Neural crest cell (in vitro differentiated cells): ENCODE measurements at regions not wholly inside any gene's neighbourhood (a gene's known extent, or its start where the extent isn't known, plus 50 kb on each side); places are given as distances from the start of the nearest gene placed in this dataset.
"Not testable (repeated sequence)": the region's sequence is repeated elsewhere in the genome, so short reads cannot be mapped to it uniquely, and the experiment has no call there.

Experiments used
- DNase-seq: peaks from one replicate; pipeline ENCODE4 v3.0.0; 2021; ENCODE audit warnings: low read depth, mixed read lengths, low spot score
- H3K27ac Mint-ChIP-seq: one replicate; pipeline ENCODE4 v1.8.0; 2021; ENCODE audit warnings: mild to moderate bottlenecking, mixed read lengths; ENCODE audit not compliant: unreplicated experiment
- H3K27me3 Mint-ChIP-seq: 2 replicates; pipeline ENCODE4 v1.8.0; 2021; ENCODE audit warnings: low read depth, mild to moderate bottlenecking, mixed read lengths
- H3K36me3 Mint-ChIP-seq: 2 replicates; pipeline ENCODE4 v1.8.0; 2021; ENCODE audit warnings: low read depth, mild to moderate bottlenecking, mixed read lengths
- H3K4me1 Mint-ChIP-seq: 2 replicates; pipeline ENCODE4 v1.8.0; 2021; ENCODE audit warnings: mixed read lengths
- H3K4me3 Mint-ChIP-seq: one replicate; pipeline ENCODE4 v1.8.0; 2021; ENCODE audit warnings: mild to moderate bottlenecking, mixed read lengths
- H3K9me3 Mint-ChIP-seq: 2 replicates; pipeline ENCODE4 v1.8.0; 2021; ENCODE audit warnings: mixed read lengths
- TF ChIP-seq, protein P1 (sequence below): fragments of 200-600 bp; sonication (generic); conservative IDR thresholded peaks from 2 replicates; pipeline ENCODE4 v1.5.0; 2021; ENCODE audit warnings: antibody characterized with exemption, mild to moderate bottlenecking

DNA sequence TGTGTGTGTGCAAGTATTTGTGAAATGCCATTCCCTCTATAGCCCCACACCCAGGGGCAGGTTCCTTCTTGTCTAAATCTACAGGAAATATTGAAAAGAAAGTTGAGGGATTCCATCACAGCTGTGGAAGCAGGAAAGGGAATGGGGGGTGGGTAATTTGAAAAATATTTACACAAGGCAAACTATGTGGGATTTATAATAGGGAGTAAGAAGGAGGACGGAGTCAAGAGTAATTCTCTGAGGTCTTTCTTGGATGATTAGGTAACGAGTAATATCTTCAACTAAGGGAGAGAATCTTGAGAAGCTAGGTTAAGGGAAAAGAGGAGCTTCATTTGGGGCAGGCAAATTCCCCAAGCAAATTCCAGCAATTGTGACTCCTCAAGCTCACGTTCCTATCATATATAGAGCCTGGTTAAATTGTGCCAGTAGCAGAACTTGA is 113.5 kb upstream of the SGK1 start:
- peaks cover 9% of the 10 kb centered on the region for H3K4me1 Mint-ChIP-seq
- no peak for DNase-seq
- TF ChIP-seq, protein P1, sequence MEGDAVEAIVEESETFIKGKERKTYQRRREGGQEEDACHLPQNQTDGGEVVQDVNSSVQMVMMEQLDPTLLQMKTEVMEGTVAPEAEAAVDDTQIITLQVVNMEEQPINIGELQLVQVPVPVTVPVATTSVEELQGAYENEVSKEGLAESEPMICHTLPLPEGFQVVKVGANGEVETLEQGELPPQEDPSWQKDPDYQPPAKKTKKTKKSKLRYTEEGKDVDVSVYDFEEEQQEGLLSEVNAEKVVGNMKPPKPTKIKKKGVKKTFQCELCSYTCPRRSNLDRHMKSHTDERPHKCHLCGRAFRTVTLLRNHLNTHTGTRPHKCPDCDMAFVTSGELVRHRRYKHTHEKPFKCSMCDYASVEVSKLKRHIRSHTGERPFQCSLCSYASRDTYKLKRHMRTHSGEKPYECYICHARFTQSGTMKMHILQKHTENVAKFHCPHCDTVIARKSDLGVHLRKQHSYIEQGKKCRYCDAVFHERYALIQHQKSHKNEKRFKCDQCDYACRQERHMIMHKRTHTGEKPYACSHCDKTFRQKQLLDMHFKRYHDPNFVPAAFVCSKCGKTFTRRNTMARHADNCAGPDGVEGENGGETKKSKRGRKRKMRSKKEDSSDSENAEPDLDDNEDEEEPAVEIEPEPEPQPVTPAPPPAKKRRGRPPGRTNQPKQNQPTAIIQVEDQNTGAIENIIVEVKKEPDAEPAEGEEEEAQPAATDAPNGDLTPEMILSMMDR = no peak
- H3K27me3 Mint-ChIP-seq = no peaks in the 10 kb centered on the region
- no peaks in the 10 kb centered on the region for H3K9me3 Mint-ChIP-seq
- H3K27ac Mint-ChIP-seq = no peak overlapping the region
- no peaks in the 10 kb centered on the region for H3K36me3 Mint-ChIP-seq
- H3K4me3 Mint-ChIP-seq = no peak overlapping the region

DNA sequence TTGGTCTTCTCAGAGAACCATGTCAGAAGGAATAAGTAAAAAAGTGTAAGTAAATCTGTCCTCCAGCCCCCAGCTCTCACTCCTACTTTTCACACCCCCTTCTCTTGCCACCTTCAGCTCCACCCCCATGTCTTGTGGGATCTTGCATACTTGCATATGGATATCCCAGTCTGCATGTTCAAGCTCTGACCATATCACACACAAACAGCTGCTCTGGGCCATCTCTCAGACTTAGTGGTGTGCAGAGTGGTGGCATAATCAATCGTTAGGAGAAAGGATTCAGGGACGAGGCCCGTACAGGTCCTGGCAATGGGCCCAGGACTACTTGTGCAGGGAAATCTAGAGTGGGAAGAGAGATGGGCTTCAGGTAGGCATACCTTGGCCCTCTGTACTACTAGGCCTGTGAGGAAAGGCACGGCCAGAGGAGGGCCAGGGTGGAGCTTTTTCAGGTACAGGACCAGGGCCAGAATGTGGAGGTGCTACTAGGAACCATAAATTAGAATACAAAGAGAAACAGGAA is 112.0 kb upstream of the SGK1 start:
- no peaks in the 10 kb centered on the region for H3K9me3 Mint-ChIP-seq
- no peak for DNase-seq
- no peak overlapping the region for H3K27ac Mint-ChIP-seq
- H3K36me3 Mint-ChIP-seq = no peaks in the 10 kb centered on the region
- H3K4me1 Mint-ChIP-seq = no peaks in the 10 kb centered on the region
- no peak overlapping the region for H3K4me3 Mint-ChIP-seq
- TF ChIP-seq, protein P1 = no peak
- H3K27me3 Mint-ChIP-seq = no peaks in the 10 kb centered on the region

DNA sequence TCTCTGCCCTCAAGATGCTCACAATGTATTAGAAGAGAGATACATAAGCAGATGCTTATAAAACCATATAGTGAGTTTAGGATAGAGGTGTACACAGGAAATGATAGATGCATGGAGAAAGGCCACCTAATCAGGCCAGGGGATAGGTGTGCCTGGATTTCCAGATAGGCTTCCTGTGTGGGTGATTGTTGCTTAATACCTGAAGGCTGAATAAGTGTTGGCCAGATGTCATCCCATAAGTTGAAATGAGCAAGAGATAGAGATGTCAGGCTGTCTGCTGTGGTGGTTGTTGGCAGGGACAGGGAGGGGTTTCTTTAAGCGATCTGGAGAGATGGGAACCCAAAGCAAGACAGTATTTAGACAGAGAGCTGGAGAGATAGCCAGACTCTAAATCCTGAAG is 109.8 kb upstream of the SGK1 start:
- TF ChIP-seq, protein P1 = no peak
- Mint-ChIP-seq H3K27ac (no peak overlapping the region), H3K9me3 (no peaks in the 10 kb centered on the region), H3K4me3 (no peak overlapping the region), H3K27me3 (no peaks in the 10 kb centered on the region), H3K4me1 (no peaks in the 10 kb centered on the region), H3K36me3 (no peaks in the 10 kb centered on the region)
- DNase-seq = no peak

DNA sequence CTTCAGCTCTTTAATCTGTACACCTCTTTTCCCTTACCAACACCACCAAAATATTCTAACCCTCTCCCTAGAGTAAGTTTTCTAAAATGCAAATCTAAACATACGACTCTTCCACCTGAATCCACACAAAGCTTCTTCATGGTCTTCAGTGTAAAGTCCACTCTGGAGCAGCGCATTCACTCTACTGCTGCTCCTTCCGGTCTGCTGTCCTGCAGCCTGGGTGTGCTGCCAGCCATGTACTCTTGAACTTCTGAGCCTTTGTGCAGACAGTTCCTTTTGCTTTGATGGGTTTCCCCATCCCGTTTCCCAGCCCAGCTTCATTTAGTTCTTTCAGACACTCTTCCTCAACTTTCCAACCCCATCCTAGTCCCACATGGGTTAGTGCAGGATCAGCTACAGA is 108.7 kb upstream of the SGK1 start:
- Mint-ChIP-seq H3K27ac (no peak overlapping the region), H3K4me1 (no peaks in the 10 kb centered on the region), H3K9me3 (peaks cover 2% of the 10 kb centered on the region), H3K4me3 (no peak overlapping the region), H3K36me3 (no peaks in the 10 kb centered on the region), H3K27me3 (no peaks in the 10 kb centered on the region)
- DNase-seq = no peak
- TF ChIP-seq, protein P1 = no peak

DNA sequence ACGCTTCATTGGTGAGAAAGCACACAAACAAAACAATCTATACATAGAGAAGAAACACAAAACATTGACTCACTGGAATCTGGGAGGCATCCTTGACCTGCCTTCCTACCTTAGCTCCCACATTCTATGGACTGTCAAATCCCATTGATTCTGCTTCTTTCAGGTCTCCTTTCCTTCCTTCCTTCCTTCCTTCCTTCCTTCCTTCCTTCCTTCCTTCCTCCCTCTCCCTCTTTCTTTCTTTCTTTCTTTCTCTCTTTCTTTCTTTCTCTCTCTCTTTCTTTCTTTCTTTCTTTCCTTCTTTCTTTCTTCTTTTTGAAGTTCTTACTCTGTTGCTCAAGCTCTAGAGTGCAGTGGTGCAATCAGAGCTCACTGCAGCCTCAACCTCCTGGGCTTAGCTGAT is 108.0 kb upstream of the SGK1 start:
- H3K9me3 Mint-ChIP-seq, H3K27ac Mint-ChIP-seq, H3K4me1 Mint-ChIP-seq, DNase-seq, H3K27me3 Mint-ChIP-seq, H3K4me3 Mint-ChIP-seq, H3K36me3 Mint-ChIP-seq: not testable (repeated sequence)

DNA sequence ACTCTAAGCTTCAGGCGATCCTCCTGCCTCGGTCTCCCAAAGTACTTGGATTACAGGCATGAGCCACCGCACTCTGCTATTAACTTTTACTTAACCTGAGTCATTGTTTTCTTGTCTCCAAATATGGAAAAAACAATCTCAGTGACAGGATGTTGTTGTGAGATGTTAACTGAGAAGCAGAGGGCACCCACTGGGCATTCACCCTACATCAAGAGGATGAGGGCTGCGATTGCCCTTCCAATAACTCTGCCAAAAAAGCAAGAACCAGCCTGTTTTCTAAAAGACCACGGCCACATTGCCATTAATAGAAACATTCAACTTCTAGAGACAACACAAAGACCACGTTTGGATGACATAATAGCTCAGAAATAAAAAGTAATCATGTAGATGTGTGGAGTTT is 107.6 kb upstream of the SGK1 start:
- Mint-ChIP-seq H3K4me3 (no peak overlapping the region), H3K36me3 (no peaks in the 10 kb centered on the region), H3K27me3 (no peaks in the 10 kb centered on the region), H3K27ac (no peak overlapping the region), H3K4me1 (no peaks in the 10 kb centered on the region), H3K9me3 (peaks cover 2% of the 10 kb centered on the region)
- TF ChIP-seq, protein P1 = no peak
- no peak for DNase-seq
